WTC11 (cell line): ENCODE measurements at regions not wholly inside any gene's neighbourhood (a gene's known extent, or its start where the extent isn't known, plus 50 kb on each side); places are given as distances from the start of the nearest gene placed in this dataset.

ENCODE experiments used
- ATAC-seq: fragments of 200-7000 bp; cut with Tn5 transposase; 2 replicates; pipeline ENCODE4 v1.10.0; 2021; ENCODE audit warnings: mild to moderate bottlenecking, moderate library complexity
- CTCF ChIA-PET: fragments of 300-600 bp; sonication (Branson Sonifier 250); formaldehyde crosslinking; loops from one replicate; lab custom pipeline; 2021; ENCODE audit warnings: antibody characterized with exemption; lab: Charles Lee
- POLR2A ChIA-PET: fragments of 350-600 bp; sonication (Branson Sonifier 250); formaldehyde crosslinking; loops from one replicate; lab custom pipeline; 2021; ENCODE audit warnings: antibody characterized with exemption; lab: Charles Lee
- DNase-seq: peaks from one replicate; pipeline ENCODE4 v3.0.0; 2021; ENCODE audit warnings: low spot score
- H3K27ac Mint-ChIP-seq: 2 replicates; pipeline ENCODE4 v1.8.0; 2021; ENCODE audit warnings: mixed read lengths
- H3K27me3 Mint-ChIP-seq: 2 replicates; pipeline ENCODE4 v1.8.0; 2021; ENCODE audit warnings: low read depth, mild to moderate bottlenecking, moderate library complexity, mixed read lengths
- H3K36me3 Mint-ChIP-seq: 2 replicates; pipeline ENCODE4 v1.8.0; 2021; ENCODE audit warnings: mixed read lengths
- H3K4me1 Mint-ChIP-seq: 2 replicates; pipeline ENCODE4 v1.8.0; 2022; ENCODE audit warnings: mixed read lengths
- H3K4me3 Mint-ChIP-seq: 2 replicates; pipeline ENCODE4 v1.8.0; 2021; ENCODE audit warnings: mild to moderate bottlenecking, moderate library complexity, mixed read lengths
- H3K9me3 Mint-ChIP-seq: 2 replicates; pipeline ENCODE4 v1.8.0; 2021; ENCODE audit warnings: mixed read lengths
- ATF3 ChIP-seq: sonication (generic); formaldehyde crosslinking; conservative IDR thresholded peaks from 2 replicates; pipeline ENCODE4 v1.8.1; 2022; ENCODE audit warnings: mild to moderate bottlenecking, missing genetic modification reagents
- CREM ChIP-seq: sonication (generic); formaldehyde crosslinking; IDR thresholded peaks from 2 replicates; pipeline ENCODE4 v1.8.1; 2022; ENCODE audit warnings: mild to moderate bottlenecking, missing genetic modification reagents, moderate library complexity
- GABPB1 ChIP-seq: sonication (generic); formaldehyde crosslinking; IDR thresholded peaks from 2 replicates; pipeline ENCODE4 v1.8.1; 2023; ENCODE audit warnings: mild to moderate bottlenecking, missing genetic modification reagents
- IRF2 ChIP-seq: sonication (generic); formaldehyde crosslinking; IDR thresholded peaks from 2 replicates; pipeline ENCODE4 v1.8.0; 2022; ENCODE audit warnings: low read depth, missing genetic modification reagents, borderline replicate concordance
- NFYB ChIP-seq: sonication (generic); formaldehyde crosslinking; conservative IDR thresholded peaks from 2 replicates; pipeline ENCODE4 v1.8.0; 2022; ENCODE audit warnings: low read depth, missing genetic modification reagents
- NR3C1 ChIP-seq: sonication (generic); formaldehyde crosslinking; conservative IDR thresholded peaks from 2 replicates; pipeline ENCODE4 v1.8.1; 2023; ENCODE audit warnings: low read depth, mild to moderate bottlenecking, missing genetic modification reagents
- RORB ChIP-seq: fragments of 250-450 bp; sonication (Bioruptor Pico); IDR thresholded peaks from 2 replicates; pipeline ENCODE4 v1.9.0; 2021; ENCODE audit warnings: mild to moderate bottlenecking
- TCF7 ChIP-seq: sonication (generic); formaldehyde crosslinking; IDR thresholded peaks from 2 replicates; pipeline ENCODE4 v1.8.0; 2022; ENCODE audit warnings: mild to moderate bottlenecking, low read depth, missing genetic modification reagents, moderate library complexity
- ZBTB21 ChIP-seq: sonication (generic); formaldehyde crosslinking; IDR thresholded peaks from 2 replicates; pipeline ENCODE4 v1.8.1; 2023; ENCODE audit warnings: mild to moderate bottlenecking, missing genetic modification reagents, borderline replicate concordance
- ZNF219 ChIP-seq: sonication (generic); formaldehyde crosslinking; IDR thresholded peaks from 2 replicates; pipeline ENCODE4 v1.8.0; 2023; ENCODE audit warnings: missing genetic modification reagents, mild to moderate bottlenecking, borderline replicate concordance
- TF ChIP-seq, protein P1 (sequence below): sonication (generic); formaldehyde crosslinking; IDR thresholded peaks from 2 replicates; pipeline ENCODE4 v1.8.0; 2023; ENCODE audit warnings: mild to moderate bottlenecking, missing genetic modification reagents
- TF ChIP-seq, protein P2 (sequence below): fragments of 250-450 bp; sonication (Bioruptor Pico); IDR thresholded peaks from 2 replicates; pipeline ENCODE4 v1.9.0; 2021; ENCODE audit warnings: mild to moderate bottlenecking
- TF ChIP-seq, protein P3 (sequence below): sonication (generic); formaldehyde crosslinking; IDR thresholded peaks from 2 replicates; pipeline ENCODE4 v1.8.0; 2022; ENCODE audit warnings: mild to moderate bottlenecking, missing genetic modification reagents
- TF ChIP-seq, protein P4 (sequence below): fragments of 250-450 bp; sonication (Bioruptor Pico); IDR thresholded peaks from 2 replicates; pipeline ENCODE4 v1.9.0; 2021; ENCODE audit warnings: mild to moderate bottlenecking
- TF ChIP-seq, protein P5 (sequence below): sonication (generic); formaldehyde crosslinking; IDR thresholded peaks from 2 replicates; pipeline ENCODE4 v1.8.1; 2022; ENCODE audit warnings: missing genetic modification reagents, borderline replicate concordance
- TF ChIP-seq, protein P6 (sequence below): sonication (generic); formaldehyde crosslinking; IDR thresholded peaks from 2 replicates; pipeline ENCODE4 v1.8.1; 2022; ENCODE audit warnings: low read depth, missing genetic modification reagents, borderline replicate concordance

- CTCF ChIA-PET, result no interaction called here
- peaks cover 5% of the 10 kb centered on the region; the same call in 1 of the 2 replicates for H3K9me3 Mint-ChIP-seq
- TF ChIP-seq NFYB (CRISPR knock-in tag) (no peak), TCF7 (CRISPR knock-in tag) (no peak), GABPB1 (no peak), ATF3 (CRISPR knock-in tag) (no peak), ZBTB21 (CRISPR knock-in tag) (no peak), ZNF219 (CRISPR knock-in tag) (no peak), RORB (CRISPR knock-in tag) (no peak), IRF2 (CRISPR knock-in tag) (no peak), NR3C1 (CRISPR knock-in tag) (no peak), CREM (CRISPR knock-in tag) (no peak)
- TF ChIP-seq, protein P1, sequence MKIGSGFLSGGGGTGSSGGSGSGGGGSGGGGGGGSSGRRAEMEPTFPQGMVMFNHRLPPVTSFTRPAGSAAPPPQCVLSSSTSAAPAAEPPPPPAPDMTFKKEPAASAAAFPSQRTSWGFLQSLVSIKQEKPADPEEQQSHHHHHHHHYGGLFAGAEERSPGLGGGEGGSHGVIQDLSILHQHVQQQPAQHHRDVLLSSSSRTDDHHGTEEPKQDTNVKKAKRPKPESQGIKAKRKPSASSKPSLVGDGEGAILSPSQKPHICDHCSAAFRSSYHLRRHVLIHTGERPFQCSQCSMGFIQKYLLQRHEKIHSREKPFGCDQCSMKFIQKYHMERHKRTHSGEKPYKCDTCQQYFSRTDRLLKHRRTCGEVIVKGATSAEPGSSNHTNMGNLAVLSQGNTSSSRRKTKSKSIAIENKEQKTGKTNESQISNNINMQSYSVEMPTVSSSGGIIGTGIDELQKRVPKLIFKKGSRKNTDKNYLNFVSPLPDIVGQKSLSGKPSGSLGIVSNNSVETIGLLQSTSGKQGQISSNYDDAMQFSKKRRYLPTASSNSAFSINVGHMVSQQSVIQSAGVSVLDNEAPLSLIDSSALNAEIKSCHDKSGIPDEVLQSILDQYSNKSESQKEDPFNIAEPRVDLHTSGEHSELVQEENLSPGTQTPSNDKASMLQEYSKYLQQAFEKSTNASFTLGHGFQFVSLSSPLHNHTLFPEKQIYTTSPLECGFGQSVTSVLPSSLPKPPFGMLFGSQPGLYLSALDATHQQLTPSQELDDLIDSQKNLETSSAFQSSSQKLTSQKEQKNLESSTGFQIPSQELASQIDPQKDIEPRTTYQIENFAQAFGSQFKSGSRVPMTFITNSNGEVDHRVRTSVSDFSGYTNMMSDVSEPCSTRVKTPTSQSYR (CRISPR knock-in tag), result no peak
- TF ChIP-seq, protein P2, sequence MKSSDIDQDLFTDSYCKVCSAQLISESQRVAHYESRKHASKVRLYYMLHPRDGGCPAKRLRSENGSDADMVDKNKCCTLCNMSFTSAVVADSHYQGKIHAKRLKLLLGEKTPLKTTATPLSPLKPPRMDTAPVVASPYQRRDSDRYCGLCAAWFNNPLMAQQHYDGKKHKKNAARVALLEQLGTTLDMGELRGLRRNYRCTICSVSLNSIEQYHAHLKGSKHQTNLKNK (CRISPR knock-in tag), result no peak
- TF ChIP-seq, protein P3, sequence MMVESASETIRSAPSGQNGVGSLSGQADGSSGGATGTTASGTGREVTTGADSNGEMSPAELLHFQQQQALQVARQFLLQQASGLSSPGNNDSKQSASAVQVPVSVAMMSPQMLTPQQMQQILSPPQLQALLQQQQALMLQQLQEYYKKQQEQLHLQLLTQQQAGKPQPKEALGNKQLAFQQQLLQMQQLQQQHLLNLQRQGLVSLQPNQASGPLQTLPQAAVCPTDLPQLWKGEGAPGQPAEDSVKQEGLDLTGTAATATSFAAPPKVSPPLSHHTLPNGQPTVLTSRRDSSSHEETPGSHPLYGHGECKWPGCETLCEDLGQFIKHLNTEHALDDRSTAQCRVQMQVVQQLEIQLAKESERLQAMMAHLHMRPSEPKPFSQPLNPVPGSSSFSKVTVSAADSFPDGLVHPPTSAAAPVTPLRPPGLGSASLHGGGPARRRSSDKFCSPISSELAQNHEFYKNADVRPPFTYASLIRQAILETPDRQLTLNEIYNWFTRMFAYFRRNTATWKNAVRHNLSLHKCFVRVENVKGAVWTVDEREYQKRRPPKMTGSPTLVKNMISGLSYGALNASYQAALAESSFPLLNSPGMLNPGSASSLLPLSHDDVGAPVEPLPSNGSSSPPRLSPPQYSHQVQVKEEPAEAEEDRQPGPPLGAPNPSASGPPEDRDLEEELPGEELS, result no peak
- TF ChIP-seq, protein P4, sequence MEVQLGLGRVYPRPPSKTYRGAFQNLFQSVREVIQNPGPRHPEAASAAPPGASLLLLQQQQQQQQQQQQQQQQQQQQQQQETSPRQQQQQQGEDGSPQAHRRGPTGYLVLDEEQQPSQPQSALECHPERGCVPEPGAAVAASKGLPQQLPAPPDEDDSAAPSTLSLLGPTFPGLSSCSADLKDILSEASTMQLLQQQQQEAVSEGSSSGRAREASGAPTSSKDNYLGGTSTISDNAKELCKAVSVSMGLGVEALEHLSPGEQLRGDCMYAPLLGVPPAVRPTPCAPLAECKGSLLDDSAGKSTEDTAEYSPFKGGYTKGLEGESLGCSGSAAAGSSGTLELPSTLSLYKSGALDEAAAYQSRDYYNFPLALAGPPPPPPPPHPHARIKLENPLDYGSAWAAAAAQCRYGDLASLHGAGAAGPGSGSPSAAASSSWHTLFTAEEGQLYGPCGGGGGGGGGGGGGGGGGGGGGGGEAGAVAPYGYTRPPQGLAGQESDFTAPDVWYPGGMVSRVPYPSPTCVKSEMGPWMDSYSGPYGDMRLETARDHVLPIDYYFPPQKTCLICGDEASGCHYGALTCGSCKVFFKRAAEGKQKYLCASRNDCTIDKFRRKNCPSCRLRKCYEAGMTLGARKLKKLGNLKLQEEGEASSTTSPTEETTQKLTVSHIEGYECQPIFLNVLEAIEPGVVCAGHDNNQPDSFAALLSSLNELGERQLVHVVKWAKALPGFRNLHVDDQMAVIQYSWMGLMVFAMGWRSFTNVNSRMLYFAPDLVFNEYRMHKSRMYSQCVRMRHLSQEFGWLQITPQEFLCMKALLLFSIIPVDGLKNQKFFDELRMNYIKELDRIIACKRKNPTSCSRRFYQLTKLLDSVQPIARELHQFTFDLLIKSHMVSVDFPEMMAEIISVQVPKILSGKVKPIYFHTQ (CRISPR knock-in tag), result no peak
- TF ChIP-seq, protein P5, sequence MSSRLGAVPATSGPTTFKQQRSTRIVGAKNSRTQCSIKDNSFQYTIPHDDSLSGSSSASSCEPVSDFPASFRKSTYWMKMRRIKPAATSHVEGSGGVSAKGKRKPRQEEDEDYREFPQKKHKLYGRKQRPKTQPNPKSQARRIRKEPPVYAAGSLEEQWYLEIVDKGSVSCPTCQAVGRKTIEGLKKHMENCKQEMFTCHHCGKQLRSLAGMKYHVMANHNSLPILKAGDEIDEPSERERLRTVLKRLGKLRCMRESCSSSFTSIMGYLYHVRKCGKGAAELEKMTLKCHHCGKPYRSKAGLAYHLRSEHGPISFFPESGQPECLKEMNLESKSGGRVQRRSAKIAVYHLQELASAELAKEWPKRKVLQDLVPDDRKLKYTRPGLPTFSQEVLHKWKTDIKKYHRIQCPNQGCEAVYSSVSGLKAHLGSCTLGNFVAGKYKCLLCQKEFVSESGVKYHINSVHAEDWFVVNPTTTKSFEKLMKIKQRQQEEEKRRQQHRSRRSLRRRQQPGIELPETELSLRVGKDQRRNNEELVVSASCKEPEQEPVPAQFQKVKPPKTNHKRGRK, result no peak
- TF ChIP-seq, protein P6, sequence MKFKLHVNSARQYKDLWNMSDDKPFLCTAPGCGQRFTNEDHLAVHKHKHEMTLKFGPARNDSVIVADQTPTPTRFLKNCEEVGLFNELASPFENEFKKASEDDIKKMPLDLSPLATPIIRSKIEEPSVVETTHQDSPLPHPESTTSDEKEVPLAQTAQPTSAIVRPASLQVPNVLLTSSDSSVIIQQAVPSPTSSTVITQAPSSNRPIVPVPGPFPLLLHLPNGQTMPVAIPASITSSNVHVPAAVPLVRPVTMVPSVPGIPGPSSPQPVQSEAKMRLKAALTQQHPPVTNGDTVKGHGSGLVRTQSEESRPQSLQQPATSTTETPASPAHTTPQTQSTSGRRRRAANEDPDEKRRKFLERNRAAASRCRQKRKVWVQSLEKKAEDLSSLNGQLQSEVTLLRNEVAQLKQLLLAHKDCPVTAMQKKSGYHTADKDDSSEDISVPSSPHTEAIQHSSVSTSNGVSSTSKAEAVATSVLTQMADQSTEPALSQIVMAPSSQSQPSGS (CRISPR knock-in tag), result no peak
- TF ChIP-seq, all 79 proteins: peak for 0
- no peaks in the 10 kb centered on the region for H3K4me1 Mint-ChIP-seq
- H3K36me3 Mint-ChIP-seq, result no peaks in the 10 kb centered on the region
- ATAC-seq, result no peak
- H3K27ac Mint-ChIP-seq, result no peak overlapping the region
- H3K4me3 Mint-ChIP-seq, result no peak overlapping the region
- POLR2A ChIA-PET, result no interaction called here
- no peaks in the 10 kb centered on the region; the same call in 1 of the 2 replicates for H3K27me3 Mint-ChIP-seq
- DNase-seq, result no peak
These were observed 106.0 kb upstream of the KIF2A start for GRCh38 chr5:62199792-62200716.
